GM23338 (cell line): ENCODE measurements at regions not wholly inside any gene's neighbourhood (a gene's known extent, or its start where the extent isn't known, plus 50 kb on each side); places are given as distances from the start of the nearest gene placed in this dataset.

Experiments
- EZH2 ChIP-seq: fragments of 200-600 bp; sonication (generic); IDR thresholded peaks from one replicate; pipeline ENCODE4 v1.8.0; 2017; ENCODE audit warnings: antibody characterized with exemption, mild to moderate bottlenecking, low read depth; ENCODE audit not compliant: unreplicated experiment
- TF ChIP-seq, protein P1 (sequence below), 2 experiments: fragments of 200-600 bp in 1 of 2; sonication (generic) in 1 of 2; conservative IDR thresholded peaks; 2 replicates each; pipeline versions ENCODE4 v1.5.1 to v1.6.1; 2016 to 2017; ENCODE audit warnings: antibody characterized with exemption in 2 of 2, low read depth in 2 of 2, mild to moderate bottlenecking in 2 of 2, moderate library complexity in 1 of 2

DNA sequence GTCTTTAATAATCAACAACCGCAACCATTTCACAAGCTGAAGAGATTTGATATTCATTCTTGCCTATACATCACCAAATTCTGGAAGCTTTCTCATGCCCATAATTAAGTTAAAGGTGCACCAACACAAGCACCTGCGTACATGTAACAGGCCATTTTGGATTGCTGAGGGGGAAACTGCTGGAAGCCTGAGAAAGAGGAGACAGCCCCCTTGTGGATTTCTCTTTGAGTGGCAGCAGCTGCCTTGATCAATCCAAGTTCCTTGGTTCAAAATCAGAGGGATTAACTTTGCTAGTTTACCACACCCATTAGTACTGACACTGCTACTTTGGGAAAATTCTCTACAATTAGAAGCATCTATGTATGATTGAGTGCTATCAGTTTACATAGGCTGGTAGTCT is 321.1 kb downstream of the NOVA1 start:
- no peak for TF ChIP-seq EZH2
- TF ChIP-seq, protein P1, sequence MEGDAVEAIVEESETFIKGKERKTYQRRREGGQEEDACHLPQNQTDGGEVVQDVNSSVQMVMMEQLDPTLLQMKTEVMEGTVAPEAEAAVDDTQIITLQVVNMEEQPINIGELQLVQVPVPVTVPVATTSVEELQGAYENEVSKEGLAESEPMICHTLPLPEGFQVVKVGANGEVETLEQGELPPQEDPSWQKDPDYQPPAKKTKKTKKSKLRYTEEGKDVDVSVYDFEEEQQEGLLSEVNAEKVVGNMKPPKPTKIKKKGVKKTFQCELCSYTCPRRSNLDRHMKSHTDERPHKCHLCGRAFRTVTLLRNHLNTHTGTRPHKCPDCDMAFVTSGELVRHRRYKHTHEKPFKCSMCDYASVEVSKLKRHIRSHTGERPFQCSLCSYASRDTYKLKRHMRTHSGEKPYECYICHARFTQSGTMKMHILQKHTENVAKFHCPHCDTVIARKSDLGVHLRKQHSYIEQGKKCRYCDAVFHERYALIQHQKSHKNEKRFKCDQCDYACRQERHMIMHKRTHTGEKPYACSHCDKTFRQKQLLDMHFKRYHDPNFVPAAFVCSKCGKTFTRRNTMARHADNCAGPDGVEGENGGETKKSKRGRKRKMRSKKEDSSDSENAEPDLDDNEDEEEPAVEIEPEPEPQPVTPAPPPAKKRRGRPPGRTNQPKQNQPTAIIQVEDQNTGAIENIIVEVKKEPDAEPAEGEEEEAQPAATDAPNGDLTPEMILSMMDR (conservative IDR thresholded peaks at IDR 0.05; ENCODE audit: low read depth in 2 of 2): peak; percentile 72 to 75
